ENCODE measurements at regions not wholly inside any gene's neighbourhood (a gene's known extent, or its start where the extent isn't known, plus 50 kb on each side); places are given as distances from the start of the nearest gene placed in this dataset.

GRCh38 chr11:21968702-21969101, 224.2 kb upstream of the ANO5 start (continued):
- no peak for TF ChIP-seq AEBP2 (tag by site-specific recombination; IDR thresholded peaks at IDR 0.05; ENCODE audit: borderline replicate concordance)
- TF ChIP-seq ZNF24 (tag by site-specific recombination; IDR thresholded peaks at IDR 0.05), result no peak
- TF ChIP-seq KLF1 (tag by site-specific recombination; IDR thresholded peaks at IDR 0.05), result no peak

GRCh38 chr11:21969841-21970240, 223.0 kb upstream of the ANO5 start:
- Histone ChIP-seq H3K27ac (ENCODE audit: extremely low read depth, low read depth, low read length) (no peak overlapping the region), H3K4me3 (ENCODE audit: low read depth, low read length) (no peak overlapping the region), H3K36me3 (ENCODE audit: control insufficient read depth in 2 of 2, insufficient read depth in 1 of 2, low read length in 2 of 2) (no peaks in the 10 kb centered on the region), H3K4me1 (ENCODE audit: control insufficient read depth, insufficient read depth, low read length) (no peaks in the 10 kb centered on the region), H3K9me3 (ENCODE audit: control insufficient read depth, insufficient read depth, low read depth, low read length) (no peaks in the 10 kb centered on the region)
- ChIA-PET CTCF (interaction anchor here (0.7 kb wide), 1 partner anchor 153 kb away, joined by 3 read pairs; no protein-coding TSS in a partner anchor), POLR2A (no interaction called here)
- TF ChIP-seq REST (tag by site-specific recombination; IDR thresholded peaks at IDR 0.05) (no peak), OVOL3 (tag by site-specific recombination; IDR thresholded peaks at IDR 0.05) (no peak), ZNF791 (tag by site-specific recombination; IDR thresholded peaks at IDR 0.05) (no peak), KLF17 (tag by site-specific recombination; IDR thresholded peaks at IDR 0.05) (no peak), ZNF223 (tag by site-specific recombination; IDR thresholded peaks at IDR 0.05) (no peak)

- ChIA-PET CTCF (no interaction called here), POLR2A (no interaction called here)
- Histone ChIP-seq H3K4me1 (ENCODE audit: control insufficient read depth, insufficient read depth, low read length) (no peaks in the 10 kb centered on the region), H3K9me3 (ENCODE audit: control insufficient read depth, insufficient read depth, low read depth, low read length) (no peaks in the 10 kb centered on the region), H3K4me3 (ENCODE audit: low read depth, low read length) (no peak overlapping the region), H3K36me3 (ENCODE audit: control insufficient read depth in 2 of 2, insufficient read depth in 1 of 2, low read length in 2 of 2) (no peaks in the 10 kb centered on the region), H3K27ac (ENCODE audit: extremely low read depth, low read depth, low read length) (no peak overlapping the region)
- TF ChIP-seq ZNF555 (tag by site-specific recombination; conservative IDR thresholded peaks at IDR 0.05), result no peak
- TF ChIP-seq ZSCAN23 (tag by site-specific recombination; IDR thresholded peaks at IDR 0.05), result no peak
- no peak for TF ChIP-seq KLF17 (tag by site-specific recombination; IDR thresholded peaks at IDR 0.05)
- TF ChIP-seq HOXA7 (CRISPR knock-in tag; IDR thresholded peaks at IDR 0.05; ENCODE audit: borderline replicate concordance), result no peak
- TF ChIP-seq ZNF10 (tag by site-specific recombination; IDR thresholded peaks at IDR 0.05), result no peak
- TF ChIP-seq ZNF692 (tag by site-specific recombination; IDR thresholded peaks at IDR 0.05), result no peak
- TF ChIP-seq KLF8 (tag by site-specific recombination; IDR thresholded peaks at IDR 0.05), result no peak
- TF ChIP-seq ZNF660 (tag by site-specific recombination; IDR thresholded peaks at IDR 0.05), result no peak
- no peak for TF ChIP-seq ZNF596 (tag by site-specific recombination; IDR thresholded peaks at IDR 0.05)
- no peak for TF ChIP-seq ZNF513 (tag by site-specific recombination; IDR thresholded peaks at IDR 0.05)
- TF ChIP-seq ZNF792 (tag by site-specific recombination; IDR thresholded peaks at IDR 0.05), result no peak
- no peak for TF ChIP-seq ZNF292 (tag by site-specific recombination; IDR thresholded peaks at IDR 0.05; ENCODE audit: borderline replicate concordance, low read depth)
- no peak for TF ChIP-seq ELK4 (IDR thresholded peaks at IDR 0.05; ENCODE audit: borderline replicate concordance, low read depth, low read length)
- no peak for TF ChIP-seq PRDM1 (tag by site-specific recombination; IDR thresholded peaks at IDR 0.05)
- no peak for TF ChIP-seq ZNF510 (tag by site-specific recombination; IDR thresholded peaks at IDR 0.05; ENCODE audit: insufficient replicate concordance)
Observed at GRCh38 chr11:21975242-21975641, 217.6 kb upstream of the ANO5 start.

Measured in HEK293 (cell line).